Fibroblast of skin of right quadriceps (primary cell): ENCODE measurements at regions not wholly inside any gene's neighbourhood (a gene's known extent, or its start where the extent isn't known, plus 50 kb on each side); places are given as distances from the start of the nearest gene placed in this dataset.
"Not testable (repeated sequence)": the region's sequence is repeated elsewhere in the genome, so short reads cannot be mapped to it uniquely, and the experiment has no call there.

ENCODE experiments used
- DNase-seq: peaks from one replicate; pipeline ENCODE4 v3.0.0-alpha.2; 2013

- peak; percentile 50 for DNase-seq
Measured at GRCh38 chr2:144115739-144116291, 404.1 kb downstream of the ZEB2 start.

GRCh38 chr2:144114760-144115159 is 405.2 kb downstream of the ZEB2 start:
- DNase-seq = peak; percentile 46

GRCh38 chr2:144111437-144111836 is 408.5 kb downstream of the ZEB2 start:
- DNase-seq = peak; percentile 78

GRCh38 chr2:144106104-144106503 is 413.8 kb downstream of the ZEB2 start:
- DNase-seq = not testable (repeated sequence)

GRCh38 chr2:144102386-144102785 is 417.5 kb downstream of the ZEB2 start:
- DNase-seq = no peak

DNA sequence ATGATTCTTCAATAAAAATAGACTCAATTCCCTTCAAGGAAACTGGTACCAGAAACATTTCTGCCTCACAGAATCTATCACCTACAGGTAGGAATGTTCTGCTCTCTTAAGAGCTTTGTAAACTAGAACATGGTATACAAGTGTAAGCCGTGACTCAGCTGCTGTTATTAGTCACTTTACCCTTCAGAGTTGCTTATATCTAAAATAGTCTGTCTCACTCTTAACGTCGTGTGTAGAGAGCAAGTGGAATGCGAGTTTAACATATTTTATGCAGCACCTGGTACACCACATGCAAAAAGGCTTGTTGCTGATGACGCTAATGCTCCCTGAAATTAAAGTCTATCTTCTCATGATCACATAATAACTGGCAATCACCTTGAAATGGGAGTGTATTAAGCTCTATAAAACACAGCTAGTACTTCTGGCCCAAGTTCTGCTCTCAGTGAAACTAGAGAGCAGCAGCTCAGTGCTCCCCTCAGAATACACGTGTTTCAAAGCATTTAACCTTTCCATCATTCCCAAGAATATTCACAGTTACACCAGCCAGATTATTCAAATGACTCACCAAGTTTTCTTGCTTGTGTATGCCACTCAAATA is 420.0 kb downstream of the ZEB2 start:
- DNase-seq = peak; percentile 66

DNA sequence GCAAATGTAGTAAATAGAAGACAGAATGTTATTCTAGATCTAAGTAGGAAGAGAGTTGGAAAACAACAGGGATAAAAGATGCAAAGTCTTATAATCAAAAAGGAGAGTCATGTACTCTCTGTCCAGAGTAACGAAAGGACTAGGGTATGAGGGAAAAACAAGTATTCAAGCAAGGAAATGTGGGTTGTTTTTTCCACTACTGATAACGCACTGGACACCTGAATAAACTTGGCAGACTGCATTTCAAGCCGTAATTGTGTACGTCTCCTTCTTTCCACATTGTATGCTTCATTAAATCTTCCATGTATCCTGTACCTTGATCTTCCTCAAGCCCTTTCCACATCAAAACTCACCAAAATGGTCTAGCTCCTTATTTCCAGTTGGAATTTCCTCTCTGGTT is 420.6 kb downstream of the ZEB2 start:
- no peak for DNase-seq

GRCh38 chr2:144097440-144098225 is 422.3 kb downstream of the ZEB2 start:
- DNase-seq = no peak

DNA sequence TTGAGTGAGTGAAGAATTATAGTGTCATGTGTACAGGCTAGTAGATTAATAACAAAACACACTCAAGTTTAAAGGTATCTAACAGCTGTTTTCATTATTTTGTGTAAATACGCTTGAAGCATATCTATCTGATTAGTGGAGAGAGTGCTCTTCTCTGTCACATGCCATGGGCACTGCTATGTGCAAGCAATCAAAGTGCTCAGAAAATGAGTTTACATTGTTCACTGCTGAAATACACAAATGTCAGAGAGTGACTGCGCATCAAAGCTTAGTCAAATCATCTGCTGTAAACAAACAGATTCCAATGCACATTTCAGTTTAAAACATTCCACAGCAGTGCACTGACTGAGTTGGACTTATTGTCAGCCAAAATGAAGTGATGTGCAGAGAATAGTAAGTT is 423.4 kb downstream of the ZEB2 start:
- no peak for DNase-seq

GRCh38 chr2:144094408-144095151 is 425.3 kb downstream of the ZEB2 start:
- no peak for DNase-seq

GRCh38 chr2:144091622-144092021 is 428.3 kb downstream of the ZEB2 start:
- DNase-seq = no peak

- no peak for DNase-seq
Measured at GRCh38 chr2:144088863-144089262, 431.1 kb downstream of the ZEB2 start.

DNA sequence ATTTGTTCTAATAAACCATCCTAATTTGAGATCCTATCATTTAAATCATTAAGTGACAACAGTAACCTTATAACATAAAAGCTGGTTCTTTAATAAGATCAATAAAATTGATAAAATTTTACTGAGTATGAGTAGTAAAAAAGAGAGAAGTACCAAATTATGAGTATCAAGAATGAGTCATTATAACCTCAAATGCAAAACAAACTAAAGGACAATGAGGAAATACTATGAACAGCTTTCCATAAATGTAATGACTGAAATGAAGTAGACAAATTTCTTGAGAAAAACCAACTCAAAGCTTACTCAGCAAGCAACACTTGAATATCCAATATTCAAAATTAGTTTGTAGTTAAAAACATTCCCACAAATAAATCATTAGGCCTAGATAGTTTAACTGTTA is 433.0 kb downstream of the ZEB2 start:
- peak; percentile 33 for DNase-seq

DNA sequence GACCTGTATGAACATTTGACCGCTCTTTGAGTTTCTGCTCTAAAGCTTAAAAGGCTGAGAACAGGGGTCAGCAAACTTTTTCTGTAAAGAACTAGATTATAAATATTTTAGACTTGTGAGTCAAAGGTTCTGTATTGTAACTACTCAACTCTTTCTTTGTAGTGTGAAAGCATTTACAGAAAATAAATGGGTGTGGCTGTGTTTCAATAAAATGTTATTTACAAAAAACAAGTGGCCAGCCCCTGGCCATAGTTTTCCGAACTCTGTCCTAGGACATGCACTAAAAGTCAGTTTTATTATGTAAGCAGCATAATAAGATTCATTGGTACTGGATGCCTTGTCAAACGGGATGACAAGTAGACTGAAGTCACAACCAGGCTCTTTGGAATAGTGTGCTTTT is 434.9 kb downstream of the ZEB2 start:
- DNase-seq = no peak

- peak; percentile 87 for DNase-seq
Measured at GRCh38 chr2:144084114-144084661, 435.7 kb downstream of the ZEB2 start.

DNA sequence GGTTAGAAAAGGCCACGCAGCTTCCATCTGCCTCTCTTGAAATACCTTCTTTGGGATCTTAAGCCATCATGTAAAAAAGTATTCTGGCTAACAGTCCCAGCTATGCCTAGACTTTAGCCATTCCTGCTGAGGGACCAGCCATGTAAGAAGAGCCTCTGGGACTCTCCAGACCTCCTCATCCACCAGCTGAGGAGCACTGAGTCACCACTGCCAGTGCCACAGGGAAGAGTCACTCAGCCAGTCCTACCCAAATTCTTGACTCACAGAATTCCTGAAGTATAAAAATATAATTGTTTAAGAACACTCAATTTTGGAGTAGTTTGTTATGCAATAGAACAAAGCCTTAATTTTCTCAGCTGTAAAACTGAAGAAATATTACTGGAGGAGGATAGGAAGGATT is 436.7 kb downstream of the ZEB2 start:
- peak; percentile 86 for DNase-seq

DNA sequence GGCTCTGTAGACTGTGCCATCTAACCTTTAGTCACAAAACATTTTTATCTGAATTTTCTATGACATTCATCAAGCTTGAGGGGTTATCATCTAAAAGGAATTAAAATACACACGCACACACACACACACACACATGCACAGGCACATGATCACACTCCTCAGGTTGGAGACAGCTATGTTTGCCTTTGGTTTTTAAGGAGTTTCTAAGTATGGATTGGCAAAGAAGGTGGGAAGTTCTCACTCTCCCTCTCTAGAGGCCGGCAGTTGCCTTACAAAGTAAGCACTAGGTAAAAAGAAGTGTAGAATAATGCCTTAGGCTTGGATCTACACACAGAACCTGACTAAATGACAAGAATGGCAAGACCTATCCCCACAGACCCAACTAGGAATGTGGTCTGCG is 437.1 kb downstream of the ZEB2 start:
- no peak for DNase-seq

GRCh38 chr2:144082327-144082726 is 437.6 kb downstream of the ZEB2 start:
- no peak for DNase-seq

DNA sequence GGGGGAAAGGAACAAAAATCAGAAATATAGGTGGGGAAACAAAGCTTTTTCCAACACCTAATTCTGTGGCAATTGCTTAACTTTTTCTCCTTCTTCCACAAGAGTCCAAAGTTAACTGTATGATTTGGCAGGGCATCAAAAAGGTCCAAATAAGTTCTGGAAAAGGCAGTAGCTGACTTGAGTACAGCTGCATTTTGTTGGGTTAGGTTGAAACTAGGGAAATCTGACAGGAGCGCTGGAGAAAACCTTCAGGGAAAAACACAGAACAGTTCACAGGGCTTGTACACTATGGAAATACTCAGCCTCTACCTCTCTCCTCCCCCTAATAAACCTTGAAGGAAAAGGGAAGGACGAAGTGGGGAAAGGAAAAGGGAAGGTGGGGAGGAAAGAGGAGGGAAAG is 438.6 kb downstream of the ZEB2 start:
- no peak for DNase-seq

GRCh38 chr2:144079803-144080202 is 440.1 kb downstream of the ZEB2 start:
- DNase-seq = peak; percentile 68

DNA sequence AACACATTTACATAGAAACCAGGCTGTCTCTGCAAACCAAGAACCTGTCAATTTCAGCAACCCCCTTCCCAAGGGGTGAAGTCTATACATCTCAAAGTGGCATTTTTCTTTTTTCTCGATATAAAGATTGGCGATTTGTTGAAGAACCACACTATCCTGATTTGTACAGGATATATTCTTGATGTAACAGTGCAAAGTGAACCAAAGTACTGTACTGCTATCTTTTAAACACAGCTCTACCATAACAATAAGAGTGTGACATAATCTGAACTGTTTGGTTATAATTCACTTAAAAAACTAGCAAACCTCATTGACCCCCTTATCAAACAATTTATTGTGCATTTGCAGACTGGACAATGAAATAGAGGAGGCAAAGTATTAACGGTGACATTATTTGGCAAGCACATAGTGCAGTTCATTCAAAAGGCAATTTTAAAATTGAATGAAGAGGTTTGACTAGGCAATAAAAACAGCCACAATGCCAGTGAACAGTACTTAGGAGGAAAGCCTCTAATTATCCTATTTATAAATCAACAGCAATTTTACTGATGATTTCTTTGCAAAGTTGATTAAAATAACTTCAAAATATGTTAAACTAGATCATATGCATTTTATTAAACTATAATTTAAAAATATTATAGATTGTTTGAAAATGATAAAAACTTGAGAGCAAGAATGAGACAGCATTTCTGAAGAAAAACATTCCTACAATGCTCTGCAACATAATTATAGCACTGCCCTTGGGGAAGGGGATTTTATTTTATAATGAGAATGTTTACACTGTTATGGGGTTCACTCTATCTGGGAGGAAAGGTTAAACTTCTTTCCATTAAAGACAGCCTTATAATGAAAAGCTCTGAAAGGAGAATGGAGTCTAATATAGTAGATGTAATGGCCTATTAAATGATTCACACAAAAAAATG is 440.9 kb downstream of the ZEB2 start:
- DNase-seq = no peak

- peak; percentile 50 for DNase-seq
Measured at GRCh38 chr2:144078106-144078505, 441.8 kb downstream of the ZEB2 start.
